MCF 10A (cell line): ENCODE measurements at regions not wholly inside any gene's neighbourhood (a gene's known extent, or its start where the extent isn't known, plus 50 kb on each side); places are given as distances from the start of the nearest gene placed in this dataset.

Experiments
- BruUV-seq: library from RNA; stranded (reverse); fragments of 400-500 nt; replicated peaks from 2 replicates; lab custom pipeline; 2021; lab: Mats Ljungman, UMichigan
- CTCF ChIA-PET: fragments of 300-600 bp; sonication (Branson Sonifier 250); formaldehyde crosslinking; extraction: SDS; loops from one replicate; lab custom pipeline; 2021; ENCODE audit warnings: antibody characterized with exemption, inconsistent platforms; lab: Yijun Ruan, JAX
- POLR2A ChIA-PET: fragments of 300-600, 350-650 bp; sonication (Branson Sonifier 250); formaldehyde crosslinking; extraction: SDS; loops from one replicate; lab custom pipeline; 2020; ENCODE audit warnings: antibody characterized with exemption, inconsistent platforms; lab: Yijun Ruan, JAX
- DNase-seq: peaks from one replicate; pipeline ENCODE4 v3.0.0-alpha.2; 2018; ENCODE audit not compliant: unreplicated experiment
- H3K27ac Mint-ChIP-seq: one replicate; pipeline ENCODE4 v1.8.0; 2022; ENCODE audit warnings: mild to moderate bottlenecking, low read depth, mixed read lengths; ENCODE audit not compliant: unreplicated experiment
- H3K27me3 Mint-ChIP-seq: one replicate; pipeline ENCODE4 v1.8.0; 2022; ENCODE audit warnings: mixed read lengths; ENCODE audit not compliant: insufficient read depth, unreplicated experiment
- H3K36me3 Mint-ChIP-seq: one replicate; pipeline ENCODE4 v1.8.0; 2022; ENCODE audit warnings: mild to moderate bottlenecking, moderate library complexity, mixed read lengths; ENCODE audit not compliant: insufficient read depth, unreplicated experiment
- H3K4me1 Mint-ChIP-seq: one replicate; pipeline ENCODE4 v1.8.0; 2022; ENCODE audit warnings: mixed read lengths; ENCODE audit not compliant: insufficient read depth, unreplicated experiment
- H3K4me3 Mint-ChIP-seq: one replicate; pipeline ENCODE4 v1.8.0; 2022; ENCODE audit warnings: mild to moderate bottlenecking, moderate library complexity, mixed read lengths; ENCODE audit not compliant: unreplicated experiment
- H3K9me3 Mint-ChIP-seq: one replicate; pipeline ENCODE4 v1.8.0; 2022; ENCODE audit warnings: mixed read lengths; ENCODE audit not compliant: unreplicated experiment
- intact Hi-C: fragments of 100-400 bp; cut with micrococcal nuclease; formaldehyde crosslinking; loops from 2 replicates; pipeline ENCODE4 v1.14.1; 2022
- TF ChIP-seq, protein P1 (sequence below): fragments of 200-600 bp; IDR thresholded peaks from one replicate; pipeline ENCODE4 v1.8.0; 2022; ENCODE audit warnings: antibody characterized with exemption, mild to moderate bottlenecking; ENCODE audit not compliant: unreplicated experiment

DNA sequence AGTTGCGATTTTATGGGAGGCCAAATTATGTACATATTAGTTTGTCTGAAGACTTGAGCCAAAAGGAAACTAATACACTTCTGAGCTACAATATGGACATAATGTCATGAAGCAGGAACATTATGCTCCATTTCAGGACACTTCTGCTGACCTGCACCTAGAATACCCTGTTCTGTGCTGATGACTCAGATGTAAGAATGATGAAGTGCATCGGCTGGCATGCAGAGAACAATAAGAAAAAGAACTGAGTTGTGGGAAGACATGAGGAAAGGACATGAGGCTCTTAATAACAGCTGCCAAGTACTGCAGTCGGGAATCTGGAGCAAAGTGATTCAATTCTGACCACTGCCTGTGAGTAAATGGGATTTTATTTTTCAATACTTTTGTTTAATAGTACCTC lies 192.9 kb upstream of the VSTM2A start:
- DNase-seq: peak; percentile 83
- CTCF ChIA-PET: interaction anchor here (0.6 kb wide), 2 partner anchors 15 to 357 kb away, joined by 3 to 5 read pairs; no protein-coding TSS in a partner anchor
- POLR2A ChIA-PET: no interaction called here
- intact Hi-C loops: loop anchor here (5.0 kb wide), 1 partner anchor 87 kb away; no protein-coding TSS in a partner anchor
- Mint-ChIP-seq H3K27me3 (no peaks in the 10 kb centered on the region), H3K4me3 (no peak overlapping the region), H3K27ac (no peak overlapping the region), H3K36me3 (no peaks in the 10 kb centered on the region), H3K9me3 (peaks cover 8% of the 10 kb centered on the region), H3K4me1 (peaks cover 17% of the 10 kb centered on the region)
- TF ChIP-seq, protein P1, sequence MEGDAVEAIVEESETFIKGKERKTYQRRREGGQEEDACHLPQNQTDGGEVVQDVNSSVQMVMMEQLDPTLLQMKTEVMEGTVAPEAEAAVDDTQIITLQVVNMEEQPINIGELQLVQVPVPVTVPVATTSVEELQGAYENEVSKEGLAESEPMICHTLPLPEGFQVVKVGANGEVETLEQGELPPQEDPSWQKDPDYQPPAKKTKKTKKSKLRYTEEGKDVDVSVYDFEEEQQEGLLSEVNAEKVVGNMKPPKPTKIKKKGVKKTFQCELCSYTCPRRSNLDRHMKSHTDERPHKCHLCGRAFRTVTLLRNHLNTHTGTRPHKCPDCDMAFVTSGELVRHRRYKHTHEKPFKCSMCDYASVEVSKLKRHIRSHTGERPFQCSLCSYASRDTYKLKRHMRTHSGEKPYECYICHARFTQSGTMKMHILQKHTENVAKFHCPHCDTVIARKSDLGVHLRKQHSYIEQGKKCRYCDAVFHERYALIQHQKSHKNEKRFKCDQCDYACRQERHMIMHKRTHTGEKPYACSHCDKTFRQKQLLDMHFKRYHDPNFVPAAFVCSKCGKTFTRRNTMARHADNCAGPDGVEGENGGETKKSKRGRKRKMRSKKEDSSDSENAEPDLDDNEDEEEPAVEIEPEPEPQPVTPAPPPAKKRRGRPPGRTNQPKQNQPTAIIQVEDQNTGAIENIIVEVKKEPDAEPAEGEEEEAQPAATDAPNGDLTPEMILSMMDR: no peak
- BruUV-seq: no TSS peak

DNA sequence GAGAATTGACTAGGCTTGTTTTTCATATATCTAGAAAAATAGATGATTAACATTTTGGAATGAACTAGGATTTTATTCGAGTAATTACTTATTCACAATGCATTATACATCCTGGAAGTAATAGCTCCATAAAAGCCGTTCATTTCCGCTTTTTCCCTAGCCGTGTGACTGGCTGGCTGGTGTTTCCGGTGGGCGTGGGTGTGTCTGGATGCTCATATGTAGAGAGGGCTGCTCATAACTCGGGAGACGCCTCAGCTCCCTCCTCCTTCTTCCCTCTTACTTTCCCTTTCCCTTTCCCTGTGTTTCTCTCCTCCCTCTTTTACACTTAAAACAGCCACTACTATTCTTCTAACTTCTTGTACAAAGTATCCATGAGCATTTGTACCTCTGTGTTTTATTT lies 187.7 kb upstream of the VSTM2A start:
- H3K4me3 Mint-ChIP-seq: no peak overlapping the region
- ChIA-PET POLR2A (interaction anchor here (0.7 kb wide), 1 partner anchor 81 kb away, joined by 3 read pairs; no protein-coding TSS in a partner anchor), CTCF (interaction anchor here (1.0 kb wide), 1 partner anchor 11 kb away, joined by 3 read pairs; no protein-coding TSS in a partner anchor)
- no peaks in the 10 kb centered on the region for H3K9me3 Mint-ChIP-seq
- peaks cover 7% of the 10 kb centered on the region for H3K4me1 Mint-ChIP-seq
- TF ChIP-seq, protein P1: no peak
- DNase-seq: no peak
- no peaks in the 10 kb centered on the region for H3K36me3 Mint-ChIP-seq
- no peak overlapping the region for H3K27ac Mint-ChIP-seq
- intact Hi-C loops: no loop called here
- no TSS peak for BruUV-seq
- H3K27me3 Mint-ChIP-seq: no peaks in the 10 kb centered on the region

DNA sequence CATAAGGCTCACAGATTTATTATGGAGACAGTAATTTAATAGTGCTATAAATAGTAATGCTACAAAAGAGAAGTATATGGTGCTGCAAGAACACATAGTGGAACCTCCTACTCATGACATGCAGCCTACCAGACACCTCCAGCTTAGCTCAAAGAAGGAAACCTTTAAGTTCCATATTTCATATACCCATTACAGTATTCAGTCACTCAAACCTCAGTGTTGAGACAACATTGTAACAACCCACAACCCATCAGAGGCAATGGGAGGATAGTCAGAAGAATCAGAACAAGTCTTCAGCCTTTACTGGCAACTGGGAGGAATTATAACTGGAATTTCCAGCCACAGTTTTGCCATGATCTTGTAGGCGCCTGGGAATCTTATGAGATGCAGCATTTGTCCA lies 186.3 kb upstream of the VSTM2A start:
- TF ChIP-seq, protein P1: no peak
- no TSS peak for BruUV-seq
- no peak overlapping the region for H3K27ac Mint-ChIP-seq
- H3K9me3 Mint-ChIP-seq: no peaks in the 10 kb centered on the region
- CTCF ChIA-PET: no interaction called here
- H3K4me1 Mint-ChIP-seq: no peaks in the 10 kb centered on the region
- H3K27me3 Mint-ChIP-seq: no peaks in the 10 kb centered on the region
- intact Hi-C loops: no loop called here
- DNase-seq: no peak
- POLR2A ChIA-PET: no interaction called here
- H3K36me3 Mint-ChIP-seq: no peaks in the 10 kb centered on the region
- no peak overlapping the region for H3K4me3 Mint-ChIP-seq

DNA sequence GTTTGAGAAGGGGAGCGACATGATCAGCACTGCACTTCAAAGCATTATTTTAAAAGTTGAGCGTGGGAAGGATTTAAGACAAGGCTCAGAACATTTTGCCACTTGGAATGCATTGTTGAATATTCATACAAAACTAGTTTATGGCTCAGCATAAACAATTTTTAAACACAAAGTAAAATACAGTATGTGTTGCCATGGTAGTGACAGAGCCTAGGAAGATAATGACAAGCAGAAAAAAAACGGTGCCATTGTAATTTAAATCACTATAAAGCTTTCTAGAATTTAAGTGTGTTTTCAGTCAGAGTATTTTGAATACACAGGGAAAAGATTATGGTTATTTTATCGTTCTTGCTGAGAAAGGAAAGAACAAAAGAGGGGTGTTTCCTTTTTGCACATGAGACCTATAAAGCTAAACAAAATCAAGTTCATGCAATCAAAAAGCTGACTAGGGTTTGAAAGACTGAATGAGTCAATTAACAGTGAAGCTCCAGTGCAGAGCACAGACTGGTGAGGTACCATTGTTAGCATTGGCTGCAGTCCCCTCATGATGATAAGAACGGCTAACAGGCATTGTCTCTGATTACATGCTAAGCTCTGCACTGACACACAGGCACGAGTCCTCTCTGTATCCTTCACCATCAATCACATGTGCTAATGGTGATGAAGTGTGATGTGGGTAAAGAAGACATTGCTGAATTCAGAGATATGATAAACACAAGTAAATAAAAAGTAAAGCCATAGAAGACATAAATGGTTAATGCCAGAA lies 181.9 kb upstream of the VSTM2A start:
- CTCF ChIA-PET: no interaction called here
- H3K4me3 Mint-ChIP-seq: no peak overlapping the region
- no TSS peak for BruUV-seq
- intact Hi-C loops: no loop called here
- no peak for DNase-seq
- no peak overlapping the region for H3K27ac Mint-ChIP-seq
- no peaks in the 10 kb centered on the region for H3K36me3 Mint-ChIP-seq
- TF ChIP-seq, protein P1: no peak
- no peaks in the 10 kb centered on the region for H3K9me3 Mint-ChIP-seq
- POLR2A ChIA-PET: interaction anchor here (0.9 kb wide), 1 partner anchor 10 kb away, joined by 3 read pairs; no protein-coding TSS in a partner anchor
- H3K27me3 Mint-ChIP-seq: no peaks in the 10 kb centered on the region
- no peaks in the 10 kb centered on the region for H3K4me1 Mint-ChIP-seq
